Fibroblast of lung (primary cell): ENCODE measurements at regions not wholly inside any gene's neighbourhood (a gene's known extent, or its start where the extent isn't known, plus 50 kb on each side); places are given as distances from the start of the nearest gene placed in this dataset.

ENCODE experiments used
- DNase-seq, 2 donors: peaks; one replicate each; pipeline versions ENCODE4 v3.0.0 to v3.0.0-alpha.2; 2010; ENCODE audit warnings: low read depth in 2 of 2
- H2AFZ ChIP-seq: 2 replicates; pipeline ENCODE4 v1.5.1; 2012; ENCODE audit warnings: low read length, control low read depth, inconsistent platforms
- H3K27ac ChIP-seq: 2 replicates; pipeline ENCODE4 v1.5.1; 2011; ENCODE audit warnings: low read length, control low read depth; ENCODE audit not compliant: insufficient read depth
- H3K27me3 ChIP-seq: 2 replicates; pipeline ENCODE4 v1.5.1; 2011; ENCODE audit warnings: mild to moderate bottlenecking, low read length; ENCODE audit not compliant: control insufficient read depth, insufficient read depth
- H3K36me3 ChIP-seq: 2 replicates; pipeline ENCODE4 v1.5.1; 2011; ENCODE audit warnings: low read length; ENCODE audit not compliant: control insufficient read depth, insufficient read depth
- H3K4me1 ChIP-seq: 2 replicates; pipeline ENCODE4 v1.5.1; 2011; ENCODE audit warnings: low read length; ENCODE audit not compliant: control insufficient read depth, insufficient read depth; ENCODE audit errors: extremely low read depth
- H3K4me2 ChIP-seq: 2 replicates; pipeline ENCODE4 v1.5.1; 2011; ENCODE audit warnings: low read length, control low read depth; ENCODE audit not compliant: insufficient read depth; ENCODE audit errors: extremely low read depth
- H3K4me3 ChIP-seq, 4 experiments: fragments of 200-600 bp in 1 of 4; sonication (generic) in 1 of 4; replicated peaks in 1 of 4; 2 replicates each; pipeline ENCODE4 v1.5.1; 2011 to 2016; ENCODE audit warnings: low read length in 4 of 4, low read depth in 3 of 4, mild to moderate bottlenecking in 3 of 4, control low read depth in 2 of 4, inconsistent platforms in 1 of 4, mixed read lengths in 1 of 4; ENCODE audit not compliant: insufficient read depth in 1 of 4; ENCODE audit errors: control extremely low read depth in 1 of 4
- H3K79me2 ChIP-seq: 2 replicates; pipeline ENCODE4 v1.5.1; 2012; ENCODE audit warnings: mild to moderate bottlenecking, low read length, inconsistent platforms; ENCODE audit not compliant: control insufficient read depth, insufficient read depth
- H3K9ac ChIP-seq: 2 replicates; pipeline ENCODE4 v1.5.1; 2011; ENCODE audit warnings: mild to moderate bottlenecking, low read length, control low read depth; ENCODE audit not compliant: insufficient read depth
- H3K9me3 ChIP-seq: 2 replicates; pipeline ENCODE4 v1.5.1; 2012; ENCODE audit warnings: low read depth, low read length; ENCODE audit not compliant: control insufficient read depth, insufficient read depth
- H4K20me1 ChIP-seq: 2 replicates; pipeline ENCODE4 v1.5.1; 2011; ENCODE audit warnings: low read length; ENCODE audit not compliant: control insufficient read depth, insufficient read depth; ENCODE audit errors: extremely low read depth
- CTCF ChIP-seq, 2 donors: IDR thresholded peaks in 1 of 2; conservative IDR thresholded peaks in 1 of 2; 1 replicate in 1 of 2; 2 replicates in 1 of 2; pipeline ENCODE4 v1.5.1; 2011 to 2012; ENCODE audit warnings: low read length in 2 of 2, control low read depth in 1 of 2, inconsistent platforms in 1 of 2, low read depth in 1 of 2, mild to moderate bottlenecking in 1 of 2
- EZH2 ChIP-seq: IDR thresholded peaks from 2 replicates; pipeline ENCODE4 v1.5.1; 2012; ENCODE audit warnings: low read length, control low read depth, mild to moderate bottlenecking; ENCODE audit errors: missing control alignments

- Histone ChIP-seq H3K9ac (no peak overlapping the region), H3K79me2 (no peaks in the 10 kb centered on the region), H3K36me3 (no peaks in the 10 kb centered on the region), H3K27me3 (no peaks in the 10 kb centered on the region), H3K4me3 (peak overlapping the region in 1 of 4 experiments; percentile 29), H4K20me1 (no peaks in the 10 kb centered on the region), H3K9me3 (no peaks in the 10 kb centered on the region), H2AFZ (no peak overlapping the region), H3K27ac (no peak overlapping the region), H3K4me1 (no peaks in the 10 kb centered on the region), H3K4me2 (no peak overlapping the region)
- no peak for TF ChIP-seq CTCF (conservative IDR thresholded peaks at IDR 0.05 in 1 of 2, IDR thresholded peaks at IDR 0.05 in 1 of 2; ENCODE audit: low read depth in 1 of 2, low read length in 2 of 2)
- no peak for TF ChIP-seq EZH2
- peak in 1 of 2 donors; percentile 64 for DNase-seq
Measured at GRCh38 chr5:128749136-128749898, 211.3 kb upstream of the FBN2 start.

GRCh38 chr5:128750155-128750554 lies 212.1 kb upstream of the FBN2 start:
- Histone ChIP-seq H3K79me2 (no peaks in the 10 kb centered on the region), H3K27ac (no peak overlapping the region), H3K9me3 (no peaks in the 10 kb centered on the region), H3K9ac (no peak overlapping the region), H4K20me1 (no peaks in the 10 kb centered on the region), H3K4me3 (no peak overlapping the region), H2AFZ (no peak overlapping the region), H3K4me1 (no peaks in the 10 kb centered on the region), H3K27me3 (no peaks in the 10 kb centered on the region), H3K4me2 (no peak overlapping the region), H3K36me3 (no peaks in the 10 kb centered on the region)
- DNase-seq = no peak
- no peak for TF ChIP-seq EZH2

- no peak overlapping the region for H3K4me3 ChIP-seq
- no peak overlapping the region for H3K4me2 ChIP-seq
- TF ChIP-seq CTCF (conservative IDR thresholded peaks at IDR 0.05 in 1 of 2, IDR thresholded peaks at IDR 0.05 in 1 of 2; ENCODE audit: low read depth in 1 of 2, low read length in 2 of 2) (no peak), EZH2 (no peak)
- DNase-seq = no peak
- H3K4me1 ChIP-seq = no peaks in the 10 kb centered on the region
- no peak overlapping the region for H3K9ac ChIP-seq
- H4K20me1 ChIP-seq = no peaks in the 10 kb centered on the region
- no peaks in the 10 kb centered on the region for H3K9me3 ChIP-seq
- H3K27ac ChIP-seq = no peak overlapping the region
- H3K27me3 ChIP-seq = no peaks in the 10 kb centered on the region
- no peaks in the 10 kb centered on the region for H3K36me3 ChIP-seq
- no peaks in the 10 kb centered on the region for H3K79me2 ChIP-seq
- H2AFZ ChIP-seq = no peak overlapping the region
Measured at GRCh38 chr5:128757196-128757959, 207.9 kb upstream of the SLC27A6 start.
